Chondrocyte (in vitro differentiated cells): ENCODE measurements at regions not wholly inside any gene's neighbourhood (a gene's known extent, or its start where the extent isn't known, plus 50 kb on each side); places are given as distances from the start of the nearest gene placed in this dataset.
"Not testable (repeated sequence)": the region's sequence is repeated elsewhere in the genome, so short reads cannot be mapped to it uniquely, and the experiment has no call there.

Experiments used
- DNase-seq: peaks from one replicate; pipeline ENCODE4 v3.0.0; 2021; ENCODE audit warnings: mixed read lengths, low spot score
- H3K27ac Mint-ChIP-seq: one replicate; pipeline ENCODE4 v1.8.0; 2021; ENCODE audit warnings: mild to moderate bottlenecking, moderate library complexity, mixed read lengths; ENCODE audit not compliant: unreplicated experiment
- H3K27me3 Mint-ChIP-seq: 2 replicates; pipeline ENCODE4 v1.8.0; 2021; ENCODE audit warnings: low read depth, mixed read lengths
- H3K36me3 Mint-ChIP-seq: 2 replicates; pipeline ENCODE4 v1.8.0; 2021; ENCODE audit warnings: low read depth, mixed read lengths
- H3K4me1 Mint-ChIP-seq: 2 replicates; pipeline ENCODE4 v1.8.0; 2021; ENCODE audit warnings: low read depth, mild to moderate bottlenecking, mixed read lengths
- H3K4me3 Mint-ChIP-seq: one replicate; pipeline ENCODE4 v1.8.0; 2021; ENCODE audit warnings: mild to moderate bottlenecking, moderate library complexity, mixed read lengths; ENCODE audit not compliant: unreplicated experiment
- H3K9me3 Mint-ChIP-seq: 2 replicates; pipeline ENCODE4 v1.8.0; 2021; ENCODE audit warnings: low read depth, mixed read lengths
- CTCF ChIP-seq: fragments of 200-600 bp; sonication (generic); IDR thresholded peaks from 2 replicates; pipeline ENCODE4 v1.5.0; 2021; ENCODE audit warnings: antibody characterized with exemption, mild to moderate bottlenecking, moderate library complexity

- H3K4me1 Mint-ChIP-seq = no peaks in the 10 kb centered on the region
- no peak for DNase-seq
- no peak for TF ChIP-seq CTCF
- H3K9me3 Mint-ChIP-seq = peaks cover 8% of the 10 kb centered on the region
- H3K27me3 Mint-ChIP-seq = no peaks in the 10 kb centered on the region
- H3K27ac Mint-ChIP-seq = no peak overlapping the region
- H3K4me3 Mint-ChIP-seq = no peak overlapping the region
- H3K36me3 Mint-ChIP-seq = peaks cover 1% of the 10 kb centered on the region
Observed at GRCh38 chr3:180447136-180447535, 154.8 kb upstream of the TTC14 start.

- not testable (repeated sequence) for H3K36me3 Mint-ChIP-seq, H3K9me3 Mint-ChIP-seq, H3K27ac Mint-ChIP-seq, H3K27me3 Mint-ChIP-seq, H3K4me3 Mint-ChIP-seq, H3K4me1 Mint-ChIP-seq, DNase-seq
Observed at GRCh38 chr3:180448407-180448806, 153.6 kb upstream of the TTC14 start.

GRCh38 chr3:180457225-180457624 lies 144.7 kb upstream of the TTC14 start:
- Mint-ChIP-seq H3K9me3 (no peaks in the 10 kb centered on the region), H3K27me3 (no peaks in the 10 kb centered on the region), H3K4me1 (no peaks in the 10 kb centered on the region), H3K36me3 (no peaks in the 10 kb centered on the region), H3K27ac (no peak overlapping the region), H3K4me3 (no peak overlapping the region)
- TF ChIP-seq CTCF = no peak
- no peak for DNase-seq

GRCh38 chr3:180466401-180467011 lies 135.5 kb upstream of the TTC14 start:
- Mint-ChIP-seq H3K27ac (no peak overlapping the region), H3K4me1 (no peaks in the 10 kb centered on the region), H3K4me3 (no peak overlapping the region), H3K9me3 (peaks cover 3% of the 10 kb centered on the region), H3K27me3 (no peaks in the 10 kb centered on the region), H3K36me3 (no peaks in the 10 kb centered on the region)
- no peak for DNase-seq
- TF ChIP-seq CTCF = no peak

GRCh38 chr3:180467177-180467576 lies 134.8 kb upstream of the TTC14 start:
- DNase-seq = no peak
- H3K4me1 Mint-ChIP-seq = no peaks in the 10 kb centered on the region
- H3K9me3 Mint-ChIP-seq = peaks cover 3% of the 10 kb centered on the region
- no peaks in the 10 kb centered on the region for H3K36me3 Mint-ChIP-seq
- H3K4me3 Mint-ChIP-seq = no peak overlapping the region
- TF ChIP-seq CTCF = no peak
- no peak overlapping the region for H3K27ac Mint-ChIP-seq
- peaks cover 3% of the 10 kb centered on the region for H3K27me3 Mint-ChIP-seq

- Mint-ChIP-seq H3K4me1 (no peaks in the 10 kb centered on the region), H3K36me3 (no peaks in the 10 kb centered on the region), H3K4me3 (no peak overlapping the region), H3K27me3 (peaks cover 5% of the 10 kb centered on the region), H3K9me3 (peaks cover 3% of the 10 kb centered on the region), H3K27ac (no peak overlapping the region)
- no peak for DNase-seq
- no peak for TF ChIP-seq CTCF
Observed at GRCh38 chr3:180469149-180469548, 132.8 kb upstream of the TTC14 start.
